GM19463 (cell line): ENCODE measurements at regions not wholly inside any gene's neighbourhood (a gene's known extent, or its start where the extent isn't known, plus 50 kb on each side); places are given as distances from the start of the nearest gene placed in this dataset.
"Not testable (repeated sequence)": the region's sequence is repeated elsewhere in the genome, so short reads cannot be mapped to it uniquely, and the experiment has no call there.

Experiments used
- ATAC-seq: cut with Tn5 transposase; IDR thresholded peaks from one replicate; pipeline ENCODE4 v1.9.1; 2021; ENCODE audit warnings: mild to moderate bottlenecking, moderate library complexity; ENCODE audit not compliant: unreplicated experiment

- no peak for ATAC-seq
These were observed 192.9 kb upstream of the CCDC54 start for GRCh38 chr3:107184375-107184774.

- no peak for ATAC-seq
These were observed 189.0 kb upstream of the CCDC54 start for GRCh38 chr3:107188262-107188661.

- ATAC-seq: no peak
These were observed 188.0 kb upstream of the CCDC54 start for GRCh38 chr3:107189158-107189791.

GRCh38 chr3:107193116-107193515 is 184.1 kb upstream of the CCDC54 start:
- ATAC-seq: no peak

- no peak for ATAC-seq
These were observed 178.6 kb upstream of the CCDC54 start for GRCh38 chr3:107198581-107199181.

GRCh38 chr3:107201146-107201545 is 176.1 kb upstream of the CCDC54 start:
- no peak for ATAC-seq

GRCh38 chr3:107202885-107203284 is 174.4 kb upstream of the CCDC54 start:
- not testable (repeated sequence) for ATAC-seq

- ATAC-seq: no peak
These were observed 173.1 kb upstream of the CCDC54 start for GRCh38 chr3:107204121-107204520.

GRCh38 chr3:107205358-107205757 is 171.9 kb upstream of the CCDC54 start:
- ATAC-seq: no peak

- no peak for ATAC-seq
These were observed 171.1 kb upstream of the CCDC54 start for GRCh38 chr3:107206141-107206540.

- ATAC-seq: no peak
These were observed 170.3 kb upstream of the CCDC54 start for GRCh38 chr3:107206945-107207344.

- ATAC-seq: no peak
These were observed 169.1 kb upstream of the CCDC54 start for GRCh38 chr3:107208100-107208499.

- ATAC-seq: no peak
These were observed 168.4 kb upstream of the CCDC54 start for GRCh38 chr3:107208796-107209195.

- no peak for ATAC-seq
These were observed 167.8 kb upstream of the CCDC54 start for GRCh38 chr3:107209302-107209990.

GRCh38 chr3:107211608-107212007 is 165.6 kb upstream of the CCDC54 start:
- ATAC-seq: no peak

- no peak for ATAC-seq
These were observed 164.6 kb upstream of the CCDC54 start for GRCh38 chr3:107212618-107213017.

- ATAC-seq: no peak
These were observed 164.1 kb upstream of the CCDC54 start for GRCh38 chr3:107213044-107213669.

GRCh38 chr3:107216229-107216628 is 161.0 kb upstream of the CCDC54 start:
- no peak for ATAC-seq

GRCh38 chr3:107216711-107217110 is 160.5 kb upstream of the CCDC54 start:
- ATAC-seq: no peak

- ATAC-seq: no peak
These were observed 160.1 kb upstream of the CCDC54 start for GRCh38 chr3:107217172-107217571.

GRCh38 chr3:107218864-107219269 is 158.4 kb upstream of the CCDC54 start:
- ATAC-seq: no peak

GRCh38 chr3:107220538-107220937 is 156.7 kb upstream of the CCDC54 start:
- no peak for ATAC-seq
